OCI-LY1 (cell line): ENCODE measurements at regions not wholly inside any gene's neighbourhood (a gene's known extent, or its start where the extent isn't known, plus 50 kb on each side); places are given as distances from the start of the nearest gene placed in this dataset.

ENCODE experiments used
- CTCF ChIP-seq: fragments of 200-600 bp; sonication (generic), shearing (Covaris generic); IDR thresholded peaks from 2 replicates; pipeline ENCODE4 v1.5.1; 2017; ENCODE audit warnings: mild to moderate bottlenecking, antibody characterized with exemption, low read length, moderate library complexity, mixed read lengths
- EZH2 ChIP-seq: fragments of 200-600 bp; sonication (generic), shearing (Covaris generic); IDR thresholded peaks from 2 replicates; pipeline ENCODE4 v1.8.0; 2017; ENCODE audit warnings: borderline replicate concordance, mixed run types, mild to moderate bottlenecking, antibody characterized with exemption, low read length, moderate library complexity, mixed read lengths

GRCh38 chr21:27220416-27220815 is 253.5 kb upstream of the ADAMTS5 start:
- TF ChIP-seq CTCF, result no peak
- TF ChIP-seq EZH2, result no peak
